ENCODE measurements at regions not wholly inside any gene's neighbourhood (a gene's known extent, or its start where the extent isn't known, plus 50 kb on each side); places are given as distances from the start of the nearest gene placed in this dataset.

- no peak overlapping the region for H3K4me3 ChIP-seq (ENCODE audit: low read depth, low read length)
- no peak for DNase-seq (ENCODE audit: low read depth)
- TF ChIP-seq CTCF (IDR thresholded peaks at IDR 0.05; ENCODE audit: insufficient read depth, low read length) = no peak
These were observed 235.2 kb upstream of the AKR1E2 start for GRCh38 chr10:4590807-4591206.

GRCh38 chr10:4588824-4589223 is 237.2 kb upstream of the AKR1E2 start:
- no peak for DNase-seq (ENCODE audit: low read depth)
- no peak overlapping the region for H3K4me3 ChIP-seq (ENCODE audit: low read depth, low read length)
- no peak for TF ChIP-seq CTCF (IDR thresholded peaks at IDR 0.05; ENCODE audit: insufficient read depth, low read length)

- no peak for TF ChIP-seq CTCF (IDR thresholded peaks at IDR 0.05; ENCODE audit: insufficient read depth, low read length)
- no peak overlapping the region for H3K4me3 ChIP-seq (ENCODE audit: low read depth, low read length)
- no peak for DNase-seq (ENCODE audit: low read depth)
These were observed 238.5 kb upstream of the AKR1E2 start for GRCh38 chr10:4587466-4587865.

- no peak for TF ChIP-seq CTCF (IDR thresholded peaks at IDR 0.05; ENCODE audit: insufficient read depth, low read length)
- H3K4me3 ChIP-seq (ENCODE audit: low read depth, low read length) = no peak overlapping the region
- DNase-seq (ENCODE audit: low read depth) = peak; percentile 14
These were observed 239.2 kb upstream of the AKR1E2 start for GRCh38 chr10:4586776-4587175.

GRCh38 chr10:4581929-4582328 is 244.1 kb upstream of the AKR1E2 start:
- DNase-seq (ENCODE audit: low read depth) = no peak
- TF ChIP-seq CTCF (IDR thresholded peaks at IDR 0.05; ENCODE audit: insufficient read depth, low read length) = no peak

GRCh38 chr10:4579844-4580243 is 246.2 kb upstream of the AKR1E2 start:
- no peak for DNase-seq (ENCODE audit: low read depth)
- H3K4me3 ChIP-seq (ENCODE audit: low read depth, low read length) = no peak overlapping the region
- TF ChIP-seq CTCF (IDR thresholded peaks at IDR 0.05; ENCODE audit: insufficient read depth, low read length) = no peak

More at GRCh38 chr10:4581929-4582328, 244.1 kb upstream of the AKR1E2 start:
- H3K4me3 ChIP-seq (ENCODE audit: low read depth, low read length) = no peak overlapping the region

- no peak overlapping the region for H3K4me3 ChIP-seq (ENCODE audit: low read depth, low read length)
- TF ChIP-seq CTCF (IDR thresholded peaks at IDR 0.05; ENCODE audit: insufficient read depth, low read length) = no peak
- no peak for DNase-seq (ENCODE audit: low read depth)
These were observed 249.8 kb upstream of the AKR1E2 start for GRCh38 chr10:4576206-4576605.

All from fibroblast of the aortic adventitia (primary cell).